CD4-positive, alpha-beta T cell treated with Interleukin-6 at 100 ng/mL for 8 hours (primary cell): ENCODE measurements at regions not wholly inside any gene's neighbourhood (a gene's known extent, or its start where the extent isn't known, plus 50 kb on each side); places are given as distances from the start of the nearest gene placed in this dataset.
"Not testable (repeated sequence)": the region's sequence is repeated elsewhere in the genome, so short reads cannot be mapped to it uniquely, and the experiment has no call there.

Source experiments
- DNase-seq: peaks from one replicate; pipeline ENCODE4 v3.0.0-alpha.2; 2020; ENCODE audit warnings: mixed read lengths, low spot score

GRCh38 chr11:33971530-33971929 lies 79.7 kb upstream of the LMO2 start:
- DNase-seq: not testable (repeated sequence)

GRCh38 chr11:33970984-33971466 lies 79.1 kb upstream of the LMO2 start:
- no peak for DNase-seq

- no peak for DNase-seq
Observed at GRCh38 chr11:33967451-33967850, 75.6 kb upstream of the LMO2 start.

GRCh38 chr11:33965032-33965431 lies 73.2 kb upstream of the LMO2 start:
- DNase-seq: no peak

- no peak for DNase-seq
Observed at GRCh38 chr11:33959855-33960400, 68.1 kb upstream of the LMO2 start.

GRCh38 chr11:33957304-33957917 lies 65.5 kb upstream of the LMO2 start:
- no peak for DNase-seq

GRCh38 chr11:33956611-33957010 lies 64.7 kb upstream of the LMO2 start:
- no peak for DNase-seq

GRCh38 chr11:33953289-33953688 lies 61.4 kb upstream of the LMO2 start:
- no peak for DNase-seq

- DNase-seq: no peak
Observed at GRCh38 chr11:33952805-33953204, 60.9 kb upstream of the LMO2 start.

- DNase-seq: no peak
Observed at GRCh38 chr11:33949252-33949913, 57.5 kb upstream of the LMO2 start.

GRCh38 chr11:33948494-33948893 lies 56.6 kb upstream of the LMO2 start:
- DNase-seq: no peak

- not testable (repeated sequence) for DNase-seq
Observed at GRCh38 chr11:33947918-33948317, 56.0 kb upstream of the LMO2 start.

- no peak for DNase-seq
Observed at GRCh38 chr11:33946930-33947329, 55.1 kb upstream of the LMO2 start.

GRCh38 chr11:33945481-33946268 lies 53.8 kb upstream of the LMO2 start:
- DNase-seq: no peak

- DNase-seq: no peak
Observed at GRCh38 chr11:33944693-33945424, 53.0 kb upstream of the LMO2 start.

GRCh38 chr11:33944345-33944692 lies 52.4 kb upstream of the LMO2 start:
- no peak for DNase-seq

- DNase-seq: no peak
Observed at GRCh38 chr11:33942954-33943353, 51.1 kb upstream of the LMO2 start.

- no peak for DNase-seq
Observed at GRCh38 chr11:33941637-33942160, 49.8 kb upstream of the LMO2 start.
